HEK293T (cell line): ENCODE measurements at regions not wholly inside any gene's neighbourhood (a gene's known extent, or its start where the extent isn't known, plus 50 kb on each side); places are given as distances from the start of the nearest gene placed in this dataset.

Source experiments
- ELF4 ChIP-seq: fragments of 450-650 bp; IDR thresholded peaks from 2 replicates; pipeline ENCODE4 v1.6.1; 2017; ENCODE audit warnings: antibody characterized with exemption
- ZNF384 ChIP-seq: fragments of 450-650 bp; IDR thresholded peaks from 2 replicates; pipeline ENCODE4 v1.6.1; 2016

DNA sequence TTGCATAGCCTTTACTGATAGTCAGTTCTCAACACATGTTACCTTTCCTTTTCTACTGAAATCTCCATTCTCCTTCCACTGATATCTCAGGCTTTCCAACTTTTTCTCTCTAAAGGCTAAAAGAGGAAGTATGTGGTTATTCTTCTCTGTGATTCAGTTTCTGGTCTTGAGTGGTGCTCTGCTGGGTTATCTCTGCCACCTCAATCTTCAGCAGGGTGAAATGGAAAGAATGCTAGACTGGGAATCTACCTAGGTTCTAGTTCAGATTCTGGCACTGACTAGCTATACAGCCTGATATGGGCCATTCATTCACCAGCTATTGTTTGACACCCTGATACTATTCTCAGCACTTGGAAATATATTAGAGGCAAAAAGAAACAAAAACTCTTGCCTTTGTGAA lies 124.9 kb upstream of the GRIA1 start:
- TF ChIP-seq ELF4 (no peak), ZNF384 (no peak)
